HCT116 (cell line): ENCODE measurements at regions not wholly inside any gene's neighbourhood (a gene's known extent, or its start where the extent isn't known, plus 50 kb on each side); places are given as distances from the start of the nearest gene placed in this dataset.

Experiments
- ATAC-seq: fragments of 200-7000 bp; cut with Tn5 transposase; 2 replicates; pipeline ENCODE4 v1.9.1; 2020; ENCODE audit warnings: mild to moderate bottlenecking, moderate library complexity
- BruUV-seq: library from RNA; stranded (reverse); fragments of 400-500 nt; replicated peaks from 2 replicates; lab custom pipeline; 2021; lab: Mats Ljungman, UMichigan
- CTCF ChIA-PET: fragments of 300-600 bp; sonication (Branson Sonifier 250); formaldehyde crosslinking; loops from one replicate; lab custom pipeline; 2021; ENCODE audit warnings: antibody characterized with exemption; lab: Charles Lee
- POLR2A ChIA-PET: fragments of 300-600, 350-600 bp; sonication (Branson Sonifier 250); formaldehyde crosslinking; loops from one replicate; lab custom pipeline; 2021; ENCODE audit warnings: antibody characterized with exemption; lab: Charles Lee
- RAD21 ChIA-PET, 2 experiments: fragments of 300-600 bp; sonication (Branson Sonifier 250); formaldehyde crosslinking; loops; one replicate each; lab custom pipeline; 2023; ENCODE audit warnings: low total read pairs in 2 of 2; ENCODE audit not compliant: uncharacterized antibody in 2 of 2, unreplicated experiment in 2 of 2, low non-redundant PET in 1 of 2; lab: Charles Lee
- DNase-seq: peaks from one replicate; pipeline ENCODE4 v3.0.0-alpha.2; 2010; ENCODE audit warnings: low read depth, low spot score
- H2AFZ ChIP-seq: fragments of 200-600 bp; shearing (Covaris generic), sonication (generic); 2 replicates; pipeline ENCODE4 v1.6.1; 2017; ENCODE audit warnings: low read depth, mixed run types, mixed read lengths, antibody characterized with exemption, low read length; ENCODE audit not compliant: poor library complexity, severe bottlenecking
- H3K27ac ChIP-seq: 2 replicates; pipeline ENCODE4 v1.5.1; 2012; ENCODE audit warnings: low read depth, low read length
- H3K27me3 ChIP-seq: fragments of 200-600 bp; sonication (generic); 2 replicates; pipeline ENCODE4 v1.6.1; 2016; ENCODE audit warnings: mixed run types, low read length, mixed read lengths; ENCODE audit not compliant: insufficient read depth
- H3K36me3 ChIP-seq, 2 experiments: fragments of 200-500 bp in 1 of 2; fragments of 200-600 bp in 1 of 2; sonication (Bioruptor generic) in 1 of 2; sonication (generic) in 1 of 2; 2 replicates each; pipeline versions ENCODE4 v1.5.1 to v1.6.1; 2014 to 2016; ENCODE audit warnings: low read length in 2 of 2, inconsistent platforms in 1 of 2, mixed read lengths in 1 of 2, mixed run types in 1 of 2; ENCODE audit not compliant: insufficient read depth in 2 of 2, control insufficient read depth in 1 of 2
- H3K4me1 ChIP-seq, 2 experiments: fragments of 200-600 bp in 1 of 2; sonication (generic) in 1 of 2; 2 replicates each; pipeline versions ENCODE4 v1.5.1 to v1.6.1; 2012 to 2017; ENCODE audit warnings: low read length in 2 of 2, inconsistent platforms in 1 of 2, mild to moderate bottlenecking in 1 of 2, mixed read lengths in 1 of 2, mixed run types in 1 of 2, moderate library complexity in 1 of 2; ENCODE audit not compliant: insufficient read depth in 2 of 2, control insufficient read depth in 1 of 2
- H3K4me2 ChIP-seq: fragments of 200-600 bp; sonication (generic); 2 replicates; pipeline ENCODE4 v1.6.1; 2017; ENCODE audit warnings: mixed run types, low read length, mixed read lengths
- H3K4me3 ChIP-seq, 2 experiments: fragments of 200-600 bp in 1 of 2; sonication (generic) in 1 of 2; replicated peaks in 1 of 2; 2 replicates each; pipeline ENCODE4 v1.5.1; 2011 to 2016; ENCODE audit warnings: low read length in 2 of 2, control low read depth in 1 of 2, low read depth in 1 of 2, mild to moderate bottlenecking in 1 of 2, mixed read lengths in 1 of 2, mixed run types in 1 of 2
- H3K79me2 ChIP-seq: fragments of 200-600 bp; sonication (generic); 2 replicates; pipeline ENCODE4 v1.6.1; 2017; ENCODE audit warnings: mild to moderate bottlenecking, mixed run types, low read length, moderate library complexity, mixed read lengths; ENCODE audit not compliant: insufficient read depth
- H3K9ac ChIP-seq: fragments of 200-600 bp; sonication (generic); 2 replicates; pipeline ENCODE4 v1.6.1; 2016; ENCODE audit warnings: low read length, mixed read lengths
- H3K9me2 ChIP-seq: fragments of 200-600 bp; sonication (generic), shearing (Covaris generic); 2 replicates; pipeline ENCODE4 v1.6.1; 2017; ENCODE audit warnings: mixed run types, mild to moderate bottlenecking, moderate library complexity; ENCODE audit not compliant: insufficient read depth
- H3K9me3 ChIP-seq, 2 experiments: fragments of 200-500 bp in 1 of 2; fragments of 200-600 bp in 1 of 2; sonication (Bioruptor generic) in 1 of 2; sonication (generic) in 1 of 2; 2 replicates each; pipeline ENCODE4 v1.6.1; 2014 to 2017; ENCODE audit warnings: low read length in 2 of 2, mixed read lengths in 2 of 2, inconsistent platforms in 1 of 2, low read depth in 1 of 2, mild to moderate bottlenecking in 1 of 2, mixed run types in 1 of 2, moderate library complexity in 1 of 2; ENCODE audit not compliant: control insufficient read depth in 1 of 2, insufficient read depth in 1 of 2
- H4K20me1 ChIP-seq: fragments of 200-600 bp; sonication (generic), shearing (Covaris generic); 2 replicates; pipeline ENCODE4 v1.6.1; 2017; ENCODE audit warnings: mixed run types, mild to moderate bottlenecking, moderate library complexity; ENCODE audit not compliant: insufficient read depth
- ATF3 ChIP-seq: IDR thresholded peaks from 2 replicates; pipeline ENCODE4 v1.6.1; 2012
- CBX3 ChIP-seq: IDR thresholded peaks from 2 replicates; pipeline ENCODE4 v1.6.1; 2012; ENCODE audit warnings: low read depth
- CEBPB ChIP-seq: IDR thresholded peaks from 2 replicates; pipeline ENCODE4 v1.6.1; 2012; ENCODE audit warnings: low read depth
- CTCF ChIP-seq, 3 experiments: fragments of 200-600 bp in 1 of 3; sonication (generic) in 1 of 3; IDR thresholded peaks in 2 of 3; conservative IDR thresholded peaks in 1 of 3; 2 replicates each; pipeline ENCODE4 v1.5.1; 2012 to 2017; ENCODE audit warnings: low read depth in 2 of 3, low read length in 2 of 3, antibody characterized with exemption in 1 of 3, borderline replicate concordance in 1 of 3, control low read depth in 1 of 3, mild to moderate bottlenecking in 1 of 3, mixed read lengths in 1 of 3, mixed run types in 1 of 3, moderate library complexity in 1 of 3; ENCODE audit not compliant: insufficient read depth in 1 of 3
- EGR1 ChIP-seq: IDR thresholded peaks from 2 replicates; pipeline ENCODE4 v1.6.1; 2012; ENCODE audit warnings: low read depth
- EZH2 ChIP-seq: fragments of 200-600 bp; sonication (generic); IDR thresholded peaks from 2 replicates; pipeline ENCODE4 v1.6.1; 2017; ENCODE audit warnings: antibody characterized with exemption, mixed run types
- EZH2phosphoT487 ChIP-seq: fragments of 200-600 bp; IDR thresholded peaks from 2 replicates; pipeline ENCODE4 v1.6.1; 2018; ENCODE audit warnings: antibody characterized with exemption, borderline replicate concordance
- JUND ChIP-seq: IDR thresholded peaks from 2 replicates; pipeline ENCODE4 v1.6.1; 2012
- MAX ChIP-seq: IDR thresholded peaks from 2 replicates; pipeline ENCODE4 v1.6.1; 2012
- POLR2A ChIP-seq: IDR thresholded peaks from 2 replicates; pipeline ENCODE4 v1.7.0; 2011; ENCODE audit warnings: borderline replicate concordance; ENCODE audit not compliant: insufficient read depth, insufficient read length; ENCODE audit errors: extremely low read depth
- POLR2AphosphoS5 ChIP-seq: IDR thresholded peaks from 2 replicates; pipeline ENCODE4 v1.6.1; 2011; ENCODE audit warnings: mild to moderate bottlenecking, low read depth, low read length, moderate library complexity
- SIN3A ChIP-seq: IDR thresholded peaks from 2 replicates; pipeline ENCODE4 v1.6.1; 2012; ENCODE audit warnings: low read depth
- SP1 ChIP-seq: IDR thresholded peaks from 2 replicates; pipeline ENCODE4 v1.6.1; 2012; ENCODE audit warnings: low read depth
- SRF ChIP-seq: IDR thresholded peaks from 2 replicates; pipeline ENCODE4 v1.6.1; 2012; ENCODE audit warnings: low read depth
- TCF7L2 ChIP-seq: IDR thresholded peaks from 2 replicates; pipeline ENCODE4 v1.7.0; 2011; ENCODE audit warnings: borderline replicate concordance, inconsistent platforms; ENCODE audit not compliant: insufficient read depth, insufficient read length; ENCODE audit errors: extremely low read depth
- YY1 ChIP-seq: IDR thresholded peaks from 2 replicates; pipeline ENCODE4 v1.6.1; 2011; ENCODE audit warnings: low read length, low read depth, moderate library complexity, mild to moderate bottlenecking; ENCODE audit not compliant: insufficient replicate concordance; ENCODE audit errors: extremely low read depth
- intact Hi-C: fragments of 100-400 bp; cut with micrococcal nuclease; formaldehyde crosslinking; loops from 2 replicates; pipeline ENCODE4 v1.10.0; 2022

- no peak for TF ChIP-seq CBX3
- TF ChIP-seq CEBPB = no peak
- no peak for TF ChIP-seq ATF3
- TF ChIP-seq CTCF (IDR thresholded peaks at IDR 0.05 in 2 of 3, conservative IDR thresholded peaks at IDR 0.05 in 1 of 3; ENCODE audit: borderline replicate concordance in 1 of 3, insufficient read depth in 1 of 3, low read depth in 2 of 3, low read length in 2 of 3) = no peak
- TF ChIP-seq YY1 = no peak
- TF ChIP-seq SIN3A = no peak
- no peak for TF ChIP-seq EZH2
- TF ChIP-seq, all 23 proteins: peak for 0
- no peaks in the 10 kb centered on the region for H4K20me1 ChIP-seq
- H3K9me3 ChIP-seq = no peaks in the 10 kb centered on the region
- H2AFZ ChIP-seq = no peak overlapping the region
- RAD21 ChIA-PET = no interaction called here
- DNase-seq = no peak
- H3K36me3 ChIP-seq = no peaks in the 10 kb centered on the region
- no peaks in the 10 kb centered on the region for H3K79me2 ChIP-seq
- ATAC-seq = no peak
- intact Hi-C loops = no loop called here
- POLR2A ChIA-PET = no interaction called here
- H3K4me3 ChIP-seq = no peak overlapping the region
- CTCF ChIA-PET = no interaction called here
- H3K27ac ChIP-seq = no peak overlapping the region
- no peaks in the 10 kb centered on the region for H3K4me1 ChIP-seq
- H3K4me2 ChIP-seq = no peak overlapping the region
- BruUV-seq = no TSS peak
- H3K9me2 ChIP-seq = no peaks in the 10 kb centered on the region
- no peak overlapping the region for H3K9ac ChIP-seq
- H3K27me3 ChIP-seq = 0 out of 2 replicates have a peak, but pooled peaks cover 4% of the 10 kb centered on the region
These were observed 85.6 kb upstream of the ETAA1 start for GRCh38 chr2:67311536-67311935.

- CTCF ChIA-PET = no interaction called here
- no TSS peak for BruUV-seq
- Histone ChIP-seq H3K36me3 (no peaks in the 10 kb centered on the region), H3K4me1 (no peaks in the 10 kb centered on the region), H3K27ac (no peak overlapping the region), H3K9me3 (no peaks in the 10 kb centered on the region), H2AFZ (no peak overlapping the region), H3K9me2 (no peaks in the 10 kb centered on the region), H3K27me3 (0 out of 2 replicates have a peak, but pooled peaks cover 4% of the 10 kb centered on the region), H4K20me1 (no peaks in the 10 kb centered on the region), H3K79me2 (no peaks in the 10 kb centered on the region), H3K9ac (no peak overlapping the region), H3K4me2 (no peak overlapping the region), H3K4me3 (no peak overlapping the region)
- POLR2A ChIA-PET = no interaction called here
- ATAC-seq (no peak), DNase-seq (no peak)
- intact Hi-C loops = no loop called here
- RAD21 ChIA-PET = no interaction called here
- TF ChIP-seq SIN3A (no peak), EZH2phosphoT487 (no peak), ATF3 (no peak), POLR2AphosphoS5 (no peak), CTCF (IDR thresholded peaks at IDR 0.05 in 2 of 3, conservative IDR thresholded peaks at IDR 0.05 in 1 of 3; ENCODE audit: borderline replicate concordance in 1 of 3, insufficient read depth in 1 of 3, low read depth in 2 of 3, low read length in 2 of 3) (no peak), EZH2 (no peak), YY1 (no peak), JUND (no peak), POLR2A (no peak), CEBPB (no peak), TCF7L2 (no peak), MAX (no peak), SP1 (no peak), SRF (no peak), EGR1 (no peak)
These were observed 84.3 kb upstream of the ETAA1 start for GRCh38 chr2:67312871-67313270.
